ENCODE measurements at regions not wholly inside any gene's neighbourhood (a gene's known extent, or its start where the extent isn't known, plus 50 kb on each side); places are given as distances from the start of the nearest gene placed in this dataset.

GRCh38 chr10:28375399-28376354 is 72.8 kb upstream of the MPP7 start:
- intact Hi-C loops (cut with DNase I; ENCODE audit: low total_unique reads) = no loop called here
- 68 to 95% methylated on average over 3 to 10 of the region's 10 CpGs for WGBS, 2 donors
- TF ChIP-seq CTCF (IDR thresholded peaks at IDR 0.05) (no peak), POLR2A (IDR thresholded peaks at IDR 0.05) (no peak)
- no peak overlapping the region for H3K4me3 ChIP-seq (ENCODE audit: low read depth, poor library complexity, severe bottlenecking)
- DNase-seq (ENCODE audit: low spot score in 2 of 2) = no peak

GRCh38 chr10:28378986-28379585 is 76.2 kb upstream of the MPP7 start:
- WGBS, 2 donors = 36 to 46% methylated on average over 8 of the region's 8 CpGs
- no peak for DNase-seq (ENCODE audit: low spot score in 2 of 2)
- TF ChIP-seq CTCF (IDR thresholded peaks at IDR 0.05) = no peak
- intact Hi-C loops (cut with DNase I; ENCODE audit: low total_unique reads) = no loop called here
- H3K4me3 ChIP-seq (ENCODE audit: low read depth, poor library complexity, severe bottlenecking) = no peak overlapping the region

- TF ChIP-seq POLR2A (IDR thresholded peaks at IDR 0.05) (no peak), CTCF (IDR thresholded peaks at IDR 0.05) (no peak)
- intact Hi-C loops (cut with DNase I; ENCODE audit: low total_unique reads) = loop anchor here (5.0 kb wide), 1 partner anchor 129 kb away; no protein-coding TSS in a partner anchor
Measured at GRCh38 chr10:28381466-28381865, 78.6 kb upstream of the MPP7 start.

GRCh38 chr10:28381903-28382347 is 79.1 kb upstream of the MPP7 start:
- no peak overlapping the region for H3K4me3 ChIP-seq (ENCODE audit: low read depth, poor library complexity, severe bottlenecking)
- peak; percentile 80 to 94 for DNase-seq (ENCODE audit: low spot score in 2 of 2)
- TF ChIP-seq CTCF (IDR thresholded peaks at IDR 0.05) = peak in 1 of 3 donors; percentile 64
- TF ChIP-seq POLR2A (IDR thresholded peaks at IDR 0.05) = no peak
- 41 to 42% methylated on average over 12 of the region's 12 CpGs for WGBS, 2 donors
- intact Hi-C loops (cut with DNase I; ENCODE audit: low total_unique reads) = loop anchor here (5.0 kb wide), 1 partner anchor 130 kb away; no protein-coding TSS in a partner anchor

More at GRCh38 chr10:28381466-28381865, 78.6 kb upstream of the MPP7 start:
- no peak overlapping the region for H3K4me3 ChIP-seq (ENCODE audit: low read depth, poor library complexity, severe bottlenecking)
- DNase-seq (ENCODE audit: low spot score in 2 of 2) = no peak

GRCh38 chr10:28382525-28383269 is 79.8 kb upstream of the MPP7 start:
- intact Hi-C loops (cut with DNase I; ENCODE audit: low total_unique reads) = loop anchor here (5.0 kb wide), 1 partner anchor 130 kb away; no protein-coding TSS in a partner anchor
- DNase-seq (ENCODE audit: low spot score in 2 of 2) = no peak
- TF ChIP-seq POLR2A (IDR thresholded peaks at IDR 0.05) (no peak), CTCF (IDR thresholded peaks at IDR 0.05) (no peak)
- no peak overlapping the region for H3K4me3 ChIP-seq (ENCODE audit: low read depth, poor library complexity, severe bottlenecking)
- 61 to 73% methylated on average over 13 of the region's 13 CpGs for WGBS, 2 donors
